GM19455 (cell line): ENCODE measurements at regions not wholly inside any gene's neighbourhood (a gene's known extent, or its start where the extent isn't known, plus 50 kb on each side); places are given as distances from the start of the nearest gene placed in this dataset.

Experiments
- ATAC-seq: cut with Tn5 transposase; IDR thresholded peaks from one replicate; pipeline ENCODE4 v1.9.1; 2021; ENCODE audit not compliant: unreplicated experiment

GRCh38 chr1:222243902-222244301, 304.0 kb downstream of the HHIPL2 start:
- ATAC-seq, result no peak

GRCh38 chr1:222242492-222242891, 305.4 kb downstream of the HHIPL2 start:
- no peak for ATAC-seq

- ATAC-seq, result no peak
Observed at GRCh38 chr1:222241410-222241809, 306.5 kb downstream of the HHIPL2 start.

GRCh38 chr1:222240536-222241181, 307.2 kb downstream of the HHIPL2 start:
- ATAC-seq, result no peak

GRCh38 chr1:222239130-222239529, 308.8 kb downstream of the HHIPL2 start:
- no peak for ATAC-seq

GRCh38 chr1:222234351-222234750, 313.6 kb downstream of the HHIPL2 start:
- ATAC-seq, result no peak

- no peak for ATAC-seq
Observed at GRCh38 chr1:222233444-222234158, 314.3 kb downstream of the HHIPL2 start.

GRCh38 chr1:222232842-222233241, 315.1 kb downstream of the HHIPL2 start:
- no peak for ATAC-seq

GRCh38 chr1:222229672-222230312, 318.1 kb downstream of the HHIPL2 start:
- ATAC-seq, result no peak

GRCh38 chr1:222225316-222225691, 322.6 kb downstream of the HHIPL2 start:
- no peak for ATAC-seq

- no peak for ATAC-seq
Observed at GRCh38 chr1:222224636-222225315, 323.1 kb downstream of the HHIPL2 start.

- no peak for ATAC-seq
Observed at GRCh38 chr1:222224156-222224555, 323.7 kb downstream of the HHIPL2 start.

- no peak for ATAC-seq
Observed at GRCh38 chr1:222223010-222223409, 324.9 kb downstream of the HHIPL2 start.

GRCh38 chr1:222216255-222216754, 331.6 kb downstream of the HHIPL2 start:
- ATAC-seq, result no peak

GRCh38 chr1:222210776-222211175, 337.1 kb downstream of the HHIPL2 start:
- no peak for ATAC-seq

- no peak for ATAC-seq
Observed at GRCh38 chr1:222204475-222204874, 343.4 kb downstream of the HHIPL2 start.

GRCh38 chr1:222202831-222203230, 345.1 kb downstream of the HHIPL2 start:
- no peak for ATAC-seq

- ATAC-seq, result no peak
Observed at GRCh38 chr1:222196736-222197135, 351.2 kb downstream of the HHIPL2 start.

- no peak for ATAC-seq
Observed at GRCh38 chr1:222196288-222196687, 351.6 kb downstream of the HHIPL2 start.

GRCh38 chr1:222195857-222196256, 352.0 kb downstream of the HHIPL2 start:
- no peak for ATAC-seq

GRCh38 chr1:222189218-222189617, 358.7 kb downstream of the HHIPL2 start:
- ATAC-seq, result no peak
